SK-N-SH (cell line): ENCODE measurements at regions not wholly inside any gene's neighbourhood (a gene's known extent, or its start where the extent isn't known, plus 50 kb on each side); places are given as distances from the start of the nearest gene placed in this dataset.

Experiments used
- CTCF ChIA-PET: fragments of 300-600, 350-600 bp; formaldehyde crosslinking; extraction: SDS; loops from one replicate; lab custom pipeline; 2021; lab: Yijun Ruan, JAX
- POLR2A ChIA-PET: fragments of 350-600 bp; sonication (Branson Sonifier 250); formaldehyde crosslinking; extraction: SDS; loops from one replicate; lab custom pipeline; 2020; ENCODE audit warnings: antibody characterized with exemption, inconsistent platforms; lab: Yijun Ruan, JAX
- DNase-seq: peaks from one replicate; pipeline ENCODE4 v3.0.0; 2012
- H2AFZ ChIP-seq: fragments of 200-600 bp; sonication (generic); 2 replicates; pipeline ENCODE4 v1.8.1; 2016; ENCODE audit warnings: antibody characterized with exemption, mild to moderate bottlenecking, low read depth
- H3F3A ChIP-seq: fragments of 200-600 bp; sonication (generic); replicated peaks from 2 replicates; pipeline ENCODE3; 2016; ENCODE audit warnings: antibody characterized with exemption, mild to moderate bottlenecking; ENCODE audit not compliant: insufficient read depth
- H3K27ac ChIP-seq, 2 experiments: fragments of 200-500 bp in 1 of 2; fragments of 200-600 bp in 1 of 2; sonication (Bioruptor generic) in 1 of 2; sonication (generic), shearing (Covaris generic) in 1 of 2; 2 replicates each; pipeline versions ENCODE4 v1.5.1 to v1.6.1; 2014 to 2016; ENCODE audit warnings: low read depth in 2 of 2, inconsistent platforms in 1 of 2, low read length in 1 of 2, mild to moderate bottlenecking in 1 of 2, mixed read lengths in 1 of 2
- H3K27me3 ChIP-seq: fragments of 200-600 bp; sonication (generic), shearing (Covaris generic); 2 replicates; pipeline ENCODE4 v1.6.1; 2016; ENCODE audit warnings: mixed run types; ENCODE audit not compliant: insufficient read depth
- H3K36me3 ChIP-seq, 2 experiments: fragments of 200-500 bp in 1 of 2; fragments of 200-600 bp in 1 of 2; sonication (Bioruptor generic) in 1 of 2; sonication (generic) in 1 of 2; replicated peaks in 1 of 2; 2 replicates each; pipeline versions ENCODE3 to v1.5.1; 2014 to 2016; ENCODE audit warnings: low read length in 1 of 2, mild to moderate bottlenecking in 1 of 2; ENCODE audit not compliant: insufficient read depth in 2 of 2, control insufficient read depth in 1 of 2
- H3K4me1 ChIP-seq, 2 experiments: fragments of 200-500 bp in 1 of 2; fragments of 200-600 bp in 1 of 2; sonication (Bioruptor generic) in 1 of 2; sonication (generic), shearing (Covaris generic) in 1 of 2; 2 replicates each; pipeline versions ENCODE4 v1.5.1 to v1.6.1; 2014 to 2016; ENCODE audit warnings: low read depth in 1 of 2, low read length in 1 of 2, mixed run types in 1 of 2; ENCODE audit not compliant: insufficient read depth in 2 of 2, control insufficient read depth in 1 of 2
- H3K4me2 ChIP-seq: fragments of 200-600 bp; sonication (generic), shearing (Covaris generic); 2 replicates; pipeline ENCODE4 v1.6.1; 2017; ENCODE audit warnings: mixed run types
- H3K4me3 ChIP-seq, 2 experiments: fragments of 200-500 bp in 1 of 2; fragments of 200-600 bp in 1 of 2; sonication (Bioruptor generic) in 1 of 2; sonication (generic), shearing (Covaris generic) in 1 of 2; 2 replicates each; pipeline versions ENCODE4 v1.5.1 to v1.8.1; 2014 to 2016; ENCODE audit warnings: low read depth in 2 of 2, inconsistent platforms in 1 of 2, low read length in 1 of 2, mild to moderate bottlenecking in 1 of 2, mixed read lengths in 1 of 2, moderate library complexity in 1 of 2
- H3K79me2 ChIP-seq: fragments of 200-600 bp; sonication (generic); 2 replicates; pipeline ENCODE4 v1.8.1; 2017; ENCODE audit warnings: mild to moderate bottlenecking; ENCODE audit not compliant: insufficient read depth
- H3K9ac ChIP-seq: fragments of 200-600 bp; sonication (generic); 2 replicates; pipeline ENCODE4 v1.6.1; 2017; ENCODE audit warnings: mixed run types
- H3K9me2 ChIP-seq: fragments of 200-600 bp; sonication (generic); 2 replicates; pipeline ENCODE4 v1.6.1; 2017; ENCODE audit warnings: mixed run types
- H3K9me3 ChIP-seq: fragments of 200-600 bp; sonication (generic); 2 replicates; pipeline ENCODE4 v1.6.1; 2017; ENCODE audit warnings: mixed run types, mild to moderate bottlenecking, moderate library complexity
- H4K20me1 ChIP-seq: fragments of 200-600 bp; sonication (generic); 2 replicates; pipeline ENCODE4 v1.6.1; 2017; ENCODE audit warnings: mild to moderate bottlenecking, mixed run types; ENCODE audit not compliant: insufficient read depth
- CHD2 ChIP-seq: fragments of 150-350 bp; IDR thresholded peaks from 2 replicates; pipeline ENCODE4 v1.6.1; 2018; ENCODE audit warnings: low read length; ENCODE audit not compliant: partially characterized antibody
- ELF1 ChIP-seq: IDR thresholded peaks from 2 replicates; pipeline ENCODE4 v1.4.0; 2012
- EP300 ChIP-seq, 2 experiments: IDR thresholded peaks; 2 replicates each; pipeline versions ENCODE4 v1.4.0 to v1.6.1; 2012; ENCODE audit warnings: borderline replicate concordance in 1 of 2, low read depth in 1 of 2, low read length in 1 of 2
- FOSL2 ChIP-seq: IDR thresholded peaks from 2 replicates; pipeline ENCODE4 v1.4.0; 2012; ENCODE audit warnings: low read depth, mild to moderate bottlenecking, moderate library complexity, borderline replicate concordance
- FOXJ3 ChIP-seq: sonication (generic); formaldehyde crosslinking; IDR thresholded peaks from 2 replicates; pipeline ENCODE4 v1.5.1; 2020; ENCODE audit warnings: mild to moderate bottlenecking, missing genetic modification reagents
- FOXM1 ChIP-seq: IDR thresholded peaks from 2 replicates; pipeline ENCODE4 v1.4.0; 2012; ENCODE audit warnings: low read depth, mild to moderate bottlenecking
- GABPA ChIP-seq: IDR thresholded peaks from 2 replicates; pipeline ENCODE4 v1.4.0; 2012; ENCODE audit warnings: low read depth, mild to moderate bottlenecking
- IRF3 ChIP-seq: fragments of 150-350 bp; IDR thresholded peaks from 2 replicates; pipeline ENCODE4 v1.6.1; 2016; ENCODE audit warnings: mild to moderate bottlenecking, low read depth, low read length
- MAX ChIP-seq: IDR thresholded peaks from 2 replicates; pipeline ENCODE4 v1.4.0; 2012; ENCODE audit warnings: low read depth
- PBX3 ChIP-seq: IDR thresholded peaks from 2 replicates; pipeline ENCODE4; 2012
- POLR2AphosphoS5 ChIP-seq: IDR thresholded peaks from 2 replicates; pipeline ENCODE4 v1.6.1; 2012; ENCODE audit warnings: low read depth, low read length
- RAD21 ChIP-seq: IDR thresholded peaks from 2 replicates; pipeline ENCODE4 v1.6.1; 2012; ENCODE audit warnings: mild to moderate bottlenecking, low read length
- RXRA ChIP-seq: IDR thresholded peaks from 2 replicates; pipeline ENCODE4 v1.4.0; 2012; ENCODE audit warnings: low read depth, mild to moderate bottlenecking, borderline replicate concordance
- SIN3A ChIP-seq: IDR thresholded peaks from 2 replicates; pipeline ENCODE4 v1.6.1; 2012; ENCODE audit warnings: low read depth, mild to moderate bottlenecking, low read length, moderate library complexity, borderline replicate concordance
- SMC3 ChIP-seq: IDR thresholded peaks from 2 replicates; pipeline ENCODE4 v1.6.1; 2012; ENCODE audit warnings: low read depth, low read length, improper control_type of control experiment
- TCF12 ChIP-seq: IDR thresholded peaks from 2 replicates; pipeline ENCODE4 v1.4.0; 2012
- TEAD4 ChIP-seq: IDR thresholded peaks from 2 replicates; pipeline ENCODE4 v1.4.0; 2012; ENCODE audit warnings: mild to moderate bottlenecking, borderline replicate concordance; ENCODE audit not compliant: insufficient read depth
- USF2 ChIP-seq: fragments of 150-350 bp; IDR thresholded peaks from 2 replicates; pipeline ENCODE4 v1.6.1; 2017; ENCODE audit warnings: antibody characterized with exemption, low read length, low read depth, borderline replicate concordance
- YY1 ChIP-seq: IDR thresholded peaks from 2 replicates; pipeline ENCODE4 v1.4.0; 2012; ENCODE audit warnings: low read depth, mild to moderate bottlenecking
- ZBTB33 ChIP-seq: IDR thresholded peaks from 2 replicates; pipeline ENCODE4 v1.4.0; 2012; ENCODE audit warnings: low read depth, borderline replicate concordance
- WGBS: methylation state at CpG from one replicate; pipeline ENCODE4 v1.1.6; 2017; ENCODE audit warnings: low lambda C conversion rate; 5-methylcytosine and 5-hydroxymethylcytosine counted together

GRCh38 chr9:118985851-118986250 is 383.4 kb downstream of the BRINP1 start:
- Histone ChIP-seq H3K27ac (no peak overlapping the region), H3K9me3 (no peaks in the 10 kb centered on the region), H3K9me2 (no peaks in the 10 kb centered on the region), H4K20me1 (no peaks in the 10 kb centered on the region), H3K36me3 (no peaks in the 10 kb centered on the region), H2AFZ (no peak overlapping the region), H3K79me2 (no peaks in the 10 kb centered on the region), H3F3A (no peaks in the 10 kb centered on the region), H3K4me3 (no peak overlapping the region), H3K4me1 (peaks cover 0 to 2% of the 10 kb centered on the region in 2 experiments; a peak in 1 of 4 replicates), H3K4me2 (no peak overlapping the region), H3K9ac (no peak overlapping the region), H3K27me3 (no peaks in the 10 kb centered on the region)
- 11% methylated on average over 1 of the region's 1 CpG for WGBS
- no peak; a peak in 1 of 4 replicates for TF ChIP-seq EP300 (IDR thresholded peaks at IDR 0.05; ENCODE audit: borderline replicate concordance in 1 of 2, low read depth in 1 of 2, low read length in 1 of 2)
- no peak for TF ChIP-seq TCF12
- no peak for TF ChIP-seq MAX
- ChIA-PET CTCF (no interaction called here), POLR2A (no interaction called here)
- DNase-seq, result peak; percentile 19

GRCh38 chr9:118987167-118987566 is 382.1 kb downstream of the BRINP1 start:
- Histone ChIP-seq H3K9ac (no peak overlapping the region), H3K27me3 (no peaks in the 10 kb centered on the region), H3K36me3 (no peaks in the 10 kb centered on the region), H2AFZ (no peak overlapping the region), H3K27ac (no peak overlapping the region), H3F3A (no peaks in the 10 kb centered on the region), H3K79me2 (no peaks in the 10 kb centered on the region), H3K4me1 (peaks cover 0 to 2% of the 10 kb centered on the region in 2 experiments; a peak in 1 of 4 replicates), H3K9me3 (no peaks in the 10 kb centered on the region), H3K4me2 (no peak overlapping the region), H4K20me1 (no peaks in the 10 kb centered on the region), H3K9me2 (no peaks in the 10 kb centered on the region), H3K4me3 (no peak overlapping the region)
- no peak for TF ChIP-seq FOSL2
- TF ChIP-seq RXRA, result no peak
- TF ChIP-seq CHD2, result no peak
- TF ChIP-seq YY1, result no peak
- TF ChIP-seq RAD21, result no peak
- TF ChIP-seq PBX3, result no peak
- TF ChIP-seq FOXJ3 (CRISPR knock-in tag), result no peak
- no peak for TF ChIP-seq GABPA
- TF ChIP-seq USF2, result no peak
- no peak for TF ChIP-seq SIN3A
- no peak for TF ChIP-seq SMC3
- TF ChIP-seq ZBTB33, result no peak
- TF ChIP-seq FOXM1, result no peak
- TF ChIP-seq IRF3, result no peak
- no peak for TF ChIP-seq TEAD4
- no peak for TF ChIP-seq POLR2AphosphoS5
- no peak for TF ChIP-seq ELF1
- POLR2A ChIA-PET, result no interaction called here
- no peak for DNase-seq
- 26% methylated on average over 4 of the region's 4 CpGs for WGBS
- CTCF ChIA-PET, result interaction anchor here (1.2 to 1.4 kb wide), 2 partner anchors 17 to 25 kb away, joined by 3 to 4 read pairs; no protein-coding TSS in a partner anchor
